AG20443 (cell line): ENCODE measurements at regions not wholly inside any gene's neighbourhood (a gene's known extent, or its start where the extent isn't known, plus 50 kb on each side); places are given as distances from the start of the nearest gene placed in this dataset.

Source experiments
- DNase-seq: peaks from one replicate; pipeline ENCODE4 v3.0.0; 2012; ENCODE audit warnings: low spot score, mixed read lengths

DNA sequence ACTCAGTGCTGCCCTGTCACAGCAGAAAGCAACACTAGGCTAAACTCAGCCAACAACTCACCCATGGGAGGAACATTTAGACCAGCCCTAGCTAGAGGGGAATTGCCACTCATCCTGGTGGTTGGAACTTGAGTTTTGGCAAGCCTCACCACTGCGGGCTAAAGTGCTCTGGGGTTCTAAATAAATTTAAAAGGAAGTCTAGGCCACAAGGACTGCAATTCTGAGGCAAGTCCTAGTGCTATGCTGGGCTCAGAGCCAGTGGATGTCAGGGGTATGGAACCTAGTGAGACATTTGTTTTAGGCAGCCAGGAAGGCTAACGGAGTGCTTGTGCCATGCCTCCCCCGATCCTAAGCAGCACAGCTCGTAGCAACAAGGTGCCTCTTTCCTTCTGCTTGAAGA is 78.0 kb downstream of the RGS13 start:
- DNase-seq: no peak

DNA sequence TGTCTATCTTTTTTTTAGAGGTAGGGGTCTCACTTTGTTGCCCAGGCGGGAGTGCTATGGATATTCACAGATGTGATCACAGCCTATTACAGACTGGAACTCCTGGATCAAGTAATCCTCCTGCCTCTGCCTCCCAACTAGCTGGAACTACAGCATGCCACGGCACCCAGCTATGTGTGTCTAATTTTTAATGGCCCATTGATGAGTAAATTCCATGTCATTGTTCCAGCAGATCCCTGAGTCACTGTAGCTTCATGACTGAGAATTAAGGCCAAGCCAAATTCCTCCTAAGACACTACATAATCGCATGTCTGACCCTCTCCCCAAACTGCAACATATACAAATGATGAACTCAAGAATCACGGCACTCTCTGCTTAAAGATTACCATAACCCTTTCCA is 84.2 kb upstream of the RGS2 start:
- DNase-seq: peak; percentile 50

DNA sequence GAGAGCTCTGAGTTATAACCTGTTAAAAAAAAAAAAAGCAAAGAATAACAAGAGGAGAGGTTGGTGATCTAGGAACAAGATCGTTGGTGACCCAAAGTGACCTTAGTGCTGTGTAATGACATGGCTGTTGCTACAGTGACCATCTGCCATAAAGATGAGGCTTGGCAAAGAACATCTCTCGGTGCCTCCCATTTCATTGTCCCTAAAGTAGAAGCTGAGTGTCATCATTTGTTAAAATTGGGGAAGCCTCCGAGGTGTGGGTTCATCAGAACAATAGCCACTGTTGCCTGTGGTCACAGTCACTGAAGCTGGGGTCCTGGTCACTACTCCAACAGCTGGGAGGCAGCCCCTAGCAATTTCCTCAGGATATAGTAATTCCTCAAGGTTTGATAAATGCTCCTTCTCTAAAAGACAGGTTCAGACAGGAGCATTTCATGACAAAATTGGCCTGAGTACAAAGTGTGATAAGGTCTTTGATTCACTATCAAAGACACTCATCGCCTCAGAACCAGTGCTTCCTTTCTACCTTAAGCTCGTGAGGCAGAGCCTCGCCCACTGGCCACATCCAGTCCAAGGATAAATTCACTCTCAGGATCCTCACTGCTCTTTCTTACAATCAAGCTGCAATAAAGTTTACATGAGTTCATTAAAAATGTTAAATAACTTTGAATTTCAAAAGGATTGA is 81.9 kb upstream of the RGS2 start:
- no peak for DNase-seq

DNA sequence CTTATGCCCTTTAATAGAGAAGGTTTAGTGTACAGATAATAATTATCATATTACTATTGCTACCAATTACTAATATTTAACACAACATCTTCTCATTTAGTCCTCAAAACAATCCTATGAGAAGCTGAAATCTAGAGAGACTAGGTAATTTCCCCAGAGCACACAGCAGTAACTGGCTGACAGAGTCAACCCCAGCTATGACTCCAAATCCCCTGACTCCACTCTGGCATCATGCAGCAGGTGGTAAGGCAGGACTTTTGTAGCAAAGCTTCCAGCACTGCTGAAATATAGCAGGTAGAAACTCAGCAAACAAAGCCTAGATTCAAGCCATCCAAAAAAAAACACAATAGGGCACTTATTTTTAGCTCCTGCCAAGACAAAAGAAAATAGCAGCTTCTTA is 79.3 kb upstream of the RGS2 start:
- DNase-seq: no peak

DNA sequence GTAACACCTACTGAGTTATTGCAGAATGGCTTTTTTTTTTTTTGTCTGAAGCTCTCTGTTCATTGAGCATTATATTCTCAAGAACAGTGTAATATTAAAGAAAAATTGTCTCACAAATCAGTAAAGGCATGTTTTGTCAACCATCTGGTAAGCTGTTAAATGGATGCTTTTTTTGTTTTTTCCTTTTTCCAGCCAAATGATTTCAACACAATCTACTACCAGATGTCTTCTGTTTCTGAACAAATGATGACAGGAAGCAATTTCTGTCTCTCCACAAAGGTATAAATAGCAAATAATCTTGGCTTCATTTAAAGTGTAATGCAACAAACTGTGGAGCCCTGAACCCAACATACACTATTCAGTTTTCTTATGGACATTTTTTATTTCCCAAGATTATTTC is 78.6 kb upstream of the RGS2 start:
- no peak for DNase-seq

DNA sequence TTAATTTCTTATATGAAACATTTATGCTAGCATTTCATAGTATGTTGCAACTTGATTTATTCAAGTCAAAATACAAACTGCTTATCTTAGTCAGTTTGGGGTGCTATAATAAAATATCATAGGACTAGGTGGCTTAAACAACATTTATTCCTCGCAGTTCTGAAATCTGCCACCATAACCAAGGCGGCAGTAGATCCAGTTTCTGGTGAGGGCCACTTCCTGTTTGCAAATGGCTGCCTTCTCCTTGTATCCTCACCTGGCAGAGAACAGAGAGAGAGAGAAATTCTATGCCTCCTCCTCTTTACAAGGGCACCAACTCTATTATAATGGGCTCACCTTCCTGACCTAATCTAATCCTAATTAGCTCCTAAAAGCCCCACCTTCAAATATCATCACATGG is 76.1 kb upstream of the RGS2 start:
- DNase-seq: no peak

DNA sequence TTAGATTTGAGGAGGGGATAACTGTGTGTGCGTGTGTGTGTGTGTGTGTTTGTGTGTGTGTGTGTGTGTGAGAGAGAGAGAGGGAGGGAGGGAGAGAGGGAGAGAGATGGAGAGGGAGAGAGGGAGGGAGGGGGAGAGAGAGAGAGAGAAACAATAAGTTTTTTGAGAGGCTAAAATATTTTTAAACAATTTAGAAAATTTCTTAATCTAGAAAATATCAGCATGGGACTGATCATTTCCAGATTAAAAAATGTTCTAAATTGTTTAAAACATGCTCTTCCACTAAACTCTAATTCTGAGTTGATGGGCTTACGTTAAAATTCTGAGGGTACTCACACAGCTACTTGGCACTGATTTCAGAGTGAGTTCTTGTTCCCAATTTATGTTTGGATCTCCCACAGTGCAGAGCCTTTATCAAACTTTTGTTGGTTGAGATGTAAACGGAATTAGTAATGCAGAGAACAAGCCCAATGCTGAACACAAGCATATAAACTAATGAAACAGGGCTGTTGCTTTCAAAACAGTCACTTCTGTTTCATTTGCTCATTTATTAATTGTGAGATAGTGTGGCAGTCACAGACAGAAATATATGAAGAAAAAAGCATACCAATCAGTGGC is 73.4 kb upstream of the RGS2 start:
- no peak for DNase-seq

DNA sequence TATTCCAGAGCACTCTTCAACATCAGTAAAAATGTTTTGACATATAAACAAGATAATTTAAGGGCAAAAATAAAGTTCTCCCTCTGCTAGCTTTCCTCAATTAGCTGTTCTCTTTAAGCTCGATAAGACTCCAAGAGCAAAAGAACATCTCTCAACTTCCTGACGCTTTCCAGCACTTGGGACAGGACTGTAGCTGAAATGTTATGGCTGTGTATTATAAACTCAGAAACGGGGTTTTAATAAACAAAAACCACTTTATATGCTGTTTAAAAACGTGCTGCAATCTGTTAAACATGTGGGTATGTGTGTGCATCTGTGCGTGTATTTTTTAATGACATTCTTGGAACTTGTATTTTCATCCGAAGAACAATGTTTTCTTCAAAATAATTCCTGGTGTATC is 71.5 kb upstream of the RGS2 start:
- DNase-seq: no peak

DNA sequence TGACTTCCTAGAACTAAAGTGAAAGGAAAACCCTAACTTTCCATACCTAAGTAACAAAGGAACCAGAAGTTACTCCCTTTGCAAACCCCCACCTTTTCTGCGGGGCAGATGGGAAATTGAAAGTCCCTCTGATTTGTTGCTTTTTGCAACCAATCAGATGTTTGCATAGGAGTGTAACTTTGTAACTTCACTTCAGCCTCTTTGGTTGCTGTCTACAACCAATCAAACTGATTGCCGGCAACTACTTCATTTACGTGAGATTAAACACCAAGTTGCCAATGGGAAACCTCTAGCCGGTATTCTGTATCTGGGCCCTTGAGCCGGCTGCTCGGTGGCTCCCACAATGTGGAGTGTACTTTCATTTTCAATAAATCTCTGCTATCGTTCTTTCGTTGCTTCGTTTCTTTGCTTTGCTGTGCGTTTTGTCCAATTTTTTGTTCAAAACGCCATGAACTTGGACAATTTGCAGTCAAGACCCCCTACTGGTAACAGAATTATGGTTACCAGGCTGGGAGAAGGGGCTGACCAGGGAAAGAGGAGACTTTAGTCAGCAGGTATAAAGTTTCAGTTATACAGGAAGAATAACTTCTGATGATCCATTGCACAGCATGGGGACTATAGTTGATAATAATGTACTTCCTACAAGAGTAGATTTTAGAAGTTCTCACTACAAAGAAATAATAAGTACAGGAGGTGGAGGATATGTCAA is 69.2 kb upstream of the RGS2 start:
- no peak for DNase-seq

DNA sequence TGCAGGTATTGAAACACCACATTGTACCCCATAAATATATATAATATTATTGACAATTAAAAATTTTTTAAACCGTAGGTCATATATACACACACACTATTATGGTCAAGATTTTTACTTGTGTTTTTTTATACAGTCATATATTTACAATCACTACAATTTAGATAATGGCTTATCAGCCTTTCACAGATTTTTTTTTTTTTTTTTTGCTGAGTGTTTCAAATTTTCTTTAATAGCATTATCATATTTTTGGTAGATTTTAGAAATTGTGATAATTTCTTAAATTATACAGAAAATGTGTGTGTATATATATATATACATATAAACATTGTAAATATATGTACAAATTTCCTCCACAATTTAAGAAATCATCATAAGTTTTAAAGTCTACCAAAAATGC is 68.6 kb upstream of the RGS2 start:
- DNase-seq: no peak

DNA sequence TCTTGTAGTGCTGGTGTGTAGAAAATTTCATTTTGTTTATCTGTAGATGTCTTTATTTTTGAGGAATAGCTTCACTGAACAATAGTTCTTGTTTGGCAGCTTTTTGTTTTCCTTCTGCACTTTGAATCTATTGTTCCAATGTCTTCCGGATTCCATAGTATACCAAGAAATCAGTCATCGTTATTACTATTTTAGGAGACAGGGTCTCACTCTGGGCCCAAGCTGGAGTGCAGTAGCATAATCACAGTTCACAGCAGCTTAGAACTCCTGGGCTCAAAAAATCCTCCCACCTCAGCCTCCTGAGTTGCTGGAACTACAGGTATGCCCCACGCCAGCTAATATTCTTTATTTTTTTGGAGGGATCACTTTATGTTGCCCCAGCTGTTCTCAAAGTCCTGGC is 67.7 kb upstream of the RGS2 start:
- no peak for DNase-seq

DNA sequence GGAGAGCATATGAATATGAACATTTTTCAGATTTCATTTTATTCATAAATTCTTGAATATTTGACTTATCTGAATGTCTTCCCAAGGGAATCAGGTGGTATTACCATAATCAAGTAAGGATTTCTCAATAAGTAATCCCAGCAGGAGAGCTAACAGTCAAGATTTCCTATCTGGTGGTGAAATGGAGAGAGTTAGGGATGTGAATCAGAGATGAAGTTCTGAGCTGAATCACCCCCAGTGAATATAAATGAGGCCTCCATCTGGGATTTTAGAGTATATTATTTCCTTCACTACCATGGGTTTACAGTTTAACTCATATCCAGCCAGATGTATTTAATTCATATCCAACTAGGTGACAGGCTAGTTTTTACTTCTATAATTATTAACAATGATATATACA is 61.5 kb upstream of the RGS2 start:
- DNase-seq: no peak

DNA sequence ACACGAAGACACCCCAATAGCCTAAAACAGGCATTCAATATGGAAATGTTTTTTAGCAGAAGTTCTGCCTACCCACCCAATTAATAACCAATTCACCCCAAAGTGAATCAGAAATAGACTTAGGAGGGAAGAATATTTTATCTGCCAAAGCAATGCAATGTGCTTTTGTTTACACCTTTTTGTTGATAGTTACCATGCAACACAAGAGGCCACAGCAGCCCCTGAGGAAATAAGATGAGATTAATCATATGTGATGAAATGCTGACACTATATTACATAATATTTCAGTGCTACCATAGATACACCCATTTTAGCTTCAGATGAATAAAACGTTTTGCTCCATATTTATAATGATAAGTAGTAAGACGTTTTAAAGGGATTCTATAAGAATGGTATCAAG is 60.9 kb upstream of the RGS2 start:
- peak; percentile 12 for DNase-seq

DNA sequence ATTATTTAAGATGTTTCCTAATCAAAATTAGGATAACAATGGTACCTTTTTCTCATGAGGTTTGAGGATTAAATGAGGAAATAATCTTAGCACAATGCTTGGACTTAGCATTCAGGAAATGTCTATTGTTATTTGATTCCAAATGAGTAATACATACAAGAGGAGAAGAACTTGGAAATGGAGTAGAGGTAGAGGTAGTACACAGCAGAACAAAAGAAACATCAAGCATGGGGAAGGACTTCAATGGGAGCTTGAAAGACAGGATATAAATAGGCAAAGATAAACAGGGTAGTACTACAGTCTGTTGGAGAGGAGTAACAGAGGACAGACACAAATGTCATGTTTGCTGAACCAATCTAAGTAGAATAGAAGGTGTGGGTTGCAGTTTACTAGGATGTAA is 59.5 kb upstream of the RGS2 start:
- no peak for DNase-seq

DNA sequence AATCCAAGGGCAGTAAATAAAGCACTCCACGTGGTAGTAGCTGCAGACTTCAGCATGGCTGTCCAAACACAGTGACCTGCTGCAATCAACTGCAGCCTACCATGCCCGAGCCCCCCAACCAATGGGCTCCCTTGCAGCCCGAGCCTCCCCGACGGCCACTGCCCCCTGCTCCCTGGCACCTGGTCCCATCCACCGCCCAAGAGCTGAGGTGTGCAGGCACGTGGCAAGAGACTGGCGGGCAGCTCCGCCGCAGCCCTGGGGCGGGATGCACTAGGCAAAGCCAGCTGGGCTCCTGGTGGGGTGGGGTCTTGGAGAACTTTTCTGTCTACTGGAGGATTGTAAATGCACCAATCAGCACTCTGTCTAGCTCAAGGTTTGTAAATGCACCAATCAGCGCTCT is 57.6 kb upstream of the RGS2 start:
- no peak for DNase-seq

DNA sequence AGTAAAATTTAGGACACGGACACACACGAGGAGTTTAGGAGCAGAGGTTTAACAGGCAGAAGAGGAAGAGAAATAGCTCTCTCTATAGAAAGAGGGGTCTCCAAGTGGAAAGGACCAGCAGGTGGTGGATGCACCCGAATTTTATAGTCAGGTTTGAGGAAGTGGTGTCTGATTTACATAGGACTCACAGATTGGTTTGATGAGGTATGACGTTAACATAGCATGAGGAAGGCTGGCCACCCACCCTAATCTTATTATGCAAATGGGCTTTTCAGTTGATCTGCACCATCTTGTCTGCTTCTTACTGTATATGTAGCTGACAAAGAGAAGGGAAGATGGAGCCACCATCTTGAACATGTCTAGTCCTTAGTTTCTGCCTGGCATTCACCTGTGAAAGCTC is 52.5 kb upstream of the RGS2 start:
- DNase-seq: no peak

DNA sequence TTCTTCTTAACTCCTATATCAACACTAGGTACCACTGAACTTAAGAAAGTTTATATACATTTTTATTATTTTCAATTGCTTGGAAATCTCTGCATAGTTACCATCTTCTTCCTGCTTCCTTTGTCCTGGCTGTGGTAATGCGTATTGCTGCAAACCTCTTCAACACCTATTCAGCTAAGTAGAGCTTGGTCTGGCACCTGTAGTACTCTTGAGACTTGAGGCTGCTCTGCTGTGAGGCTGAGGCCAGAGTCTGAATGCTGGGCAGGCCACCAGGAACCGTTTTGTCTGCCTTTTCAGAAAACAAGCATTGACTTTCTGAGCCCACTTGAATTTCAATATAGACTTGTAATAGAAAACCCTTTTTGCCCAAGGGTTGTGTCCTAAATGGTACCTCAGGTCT is 52.0 kb upstream of the RGS2 start:
- DNase-seq: no peak

DNA sequence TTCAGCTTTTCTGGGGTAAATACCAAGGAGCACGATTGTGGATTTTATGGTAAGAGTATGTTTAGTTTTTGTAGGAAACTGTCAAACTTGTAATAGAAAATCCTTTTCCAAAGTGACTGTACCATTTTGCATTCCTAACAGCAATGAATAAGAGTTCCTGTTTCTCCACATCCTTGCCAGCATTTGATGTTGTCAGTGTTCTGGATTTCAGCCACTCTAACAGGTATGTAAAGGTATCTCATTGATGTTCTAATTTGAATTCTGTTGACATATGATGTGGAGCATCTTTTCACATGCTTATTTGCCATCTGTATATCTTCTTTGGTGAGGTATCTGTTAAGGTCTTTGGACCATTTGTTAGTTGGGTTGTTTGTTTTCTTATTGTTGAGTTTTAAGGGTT is 50.3 kb upstream of the RGS2 start:
- DNase-seq: no peak
